Gastroesophageal sphincter (tissue), 3 donors: ENCODE measurements at regions not wholly inside any gene's neighbourhood (a gene's known extent, or its start where the extent isn't known, plus 50 kb on each side); places are given as distances from the start of the nearest gene placed in this dataset.

ENCODE experiments used
- CTCF ChIP-seq, 4 experiments: fragments of 200-600 bp in 2 of 4; fragments of 450-650 bp in 2 of 4; sonication (generic) in 1 of 4; IDR thresholded peaks; one replicate each; pipeline ENCODE4 v1.5.1; 2017 to 2019; ENCODE audit warnings: antibody characterized with exemption in 4 of 4, mild to moderate bottlenecking in 2 of 4, moderate library complexity in 2 of 4
- EP300 ChIP-seq: sonication (generic); formaldehyde crosslinking; IDR thresholded peaks from one replicate; pipeline ENCODE4 v1.6.1; 2017; ENCODE audit warnings: antibody characterized with exemption, mild to moderate bottlenecking
- POLR2A ChIP-seq, 2 donors: fragments of 450-650 bp; IDR thresholded peaks; one replicate each; pipeline ENCODE4 v1.6.1; 2017; ENCODE audit warnings: antibody characterized with exemption in 2 of 2, mild to moderate bottlenecking in 2 of 2, moderate library complexity in 1 of 2
- POLR2AphosphoS5 ChIP-seq: sonication (generic); formaldehyde crosslinking; IDR thresholded peaks from one replicate; pipeline ENCODE4 v1.6.1; 2017; ENCODE audit warnings: antibody characterized with exemption

- TF ChIP-seq CTCF (IDR thresholded peaks at IDR 0.05) (no peak), POLR2AphosphoS5 (no peak), EP300 (no peak), POLR2A (IDR thresholded peaks at IDR 0.05) (no peak)
Observed at GRCh38 chr9:129407905-129408452, 212.9 kb downstream of the C9orf50 start.
